Osteoblast (primary cell): ENCODE measurements at regions not wholly inside any gene's neighbourhood (a gene's known extent, or its start where the extent isn't known, plus 50 kb on each side); places are given as distances from the start of the nearest gene placed in this dataset.

ENCODE experiments used
- DNase-seq: peaks from one replicate; pipeline ENCODE4 v3.0.0; 2011; ENCODE audit warnings: low spot score, mixed read lengths; ENCODE audit not compliant: insufficient read length; ENCODE audit errors: missing footprints
- H2AFZ ChIP-seq: 2 replicates; pipeline ENCODE4 v1.6.0; 2011; ENCODE audit warnings: mild to moderate bottlenecking, low read length
- H3K27ac ChIP-seq: 2 replicates; pipeline ENCODE4 v1.5.1; 2011; ENCODE audit warnings: mild to moderate bottlenecking, low read depth, low read length, moderate library complexity
- H3K27me3 ChIP-seq: 2 replicates; pipeline ENCODE4 v1.6.0; 2012; ENCODE audit warnings: mild to moderate bottlenecking, control low read depth, inconsistent platforms, low read length, moderate library complexity; ENCODE audit not compliant: insufficient read depth
- H3K36me3 ChIP-seq: 2 replicates; pipeline ENCODE4 v1.5.1; 2011; ENCODE audit warnings: mild to moderate bottlenecking, low read length, control low read depth, moderate library complexity; ENCODE audit not compliant: insufficient read depth
- H3K4me1 ChIP-seq: 2 replicates; pipeline ENCODE4 v1.5.1; 2011; ENCODE audit warnings: mild to moderate bottlenecking, low read length, control low read depth, moderate library complexity; ENCODE audit not compliant: insufficient read depth
- H3K4me2 ChIP-seq: 2 replicates; pipeline ENCODE4 v1.6.0; 2011; ENCODE audit warnings: mild to moderate bottlenecking, low read length; ENCODE audit not compliant: insufficient read depth
- H3K4me3 ChIP-seq: fragments of 200-600 bp; sonication (generic); 3 replicates; pipeline ENCODE4 v1.5.1; 2012; ENCODE audit warnings: mild to moderate bottlenecking, low read length, inconsistent platforms; ENCODE audit not compliant: insufficient read depth
- H3K79me2 ChIP-seq: 2 replicates; pipeline ENCODE4 v1.6.0; 2012; ENCODE audit warnings: mild to moderate bottlenecking, low read length, control low read depth, inconsistent platforms; ENCODE audit not compliant: insufficient read depth
- H3K9me3 ChIP-seq: 2 replicates; pipeline ENCODE4 v1.5.1; 2011; ENCODE audit warnings: low read depth, low read length, control low read depth
- H4K20me1 ChIP-seq: 2 replicates; pipeline ENCODE4 v1.6.0; 2012; ENCODE audit warnings: mild to moderate bottlenecking, low read length, control low read depth; ENCODE audit not compliant: insufficient read depth
- CTCF ChIP-seq: IDR thresholded peaks from 2 replicates; pipeline ENCODE4 v1.5.1; 2011; ENCODE audit warnings: mild to moderate bottlenecking, low read depth, low read length, moderate library complexity; ENCODE audit errors: extremely low read depth

- H3K4me1 ChIP-seq: no peaks in the 10 kb centered on the region
- no peak overlapping the region for H2AFZ ChIP-seq
- H3K4me2 ChIP-seq: no peak overlapping the region
- H3K27ac ChIP-seq: no peak overlapping the region
- no peak for DNase-seq
- no peak overlapping the region for H3K4me3 ChIP-seq
- H3K9me3 ChIP-seq: no peaks in the 10 kb centered on the region
- no peak for TF ChIP-seq CTCF
- H3K27me3 ChIP-seq: no peaks in the 10 kb centered on the region
- H3K79me2 ChIP-seq: no peaks in the 10 kb centered on the region
- H3K36me3 ChIP-seq: no peaks in the 10 kb centered on the region
- H4K20me1 ChIP-seq: no peaks in the 10 kb centered on the region
Observed at GRCh38 chr4:127240764-127241105, 392.0 kb upstream of the INTU start.

- no peak overlapping the region for H2AFZ ChIP-seq
- DNase-seq: no peak
- no peaks in the 10 kb centered on the region for H3K27me3 ChIP-seq
- H3K4me1 ChIP-seq: peaks cover 1% of the 10 kb centered on the region
- no peak overlapping the region for H3K27ac ChIP-seq
- no peaks in the 10 kb centered on the region for H3K9me3 ChIP-seq
- H3K79me2 ChIP-seq: no peaks in the 10 kb centered on the region
- no peak for TF ChIP-seq CTCF
- no peaks in the 10 kb centered on the region for H3K36me3 ChIP-seq
- no peaks in the 10 kb centered on the region for H4K20me1 ChIP-seq
- no peak overlapping the region for H3K4me2 ChIP-seq
- H3K4me3 ChIP-seq: no peak overlapping the region
Observed at GRCh38 chr4:127244515-127244914, 388.2 kb upstream of the INTU start.

GRCh38 chr4:127246963-127247952 lies 385.5 kb upstream of the INTU start:
- Histone ChIP-seq H3K27me3 (no peaks in the 10 kb centered on the region), H3K9me3 (no peaks in the 10 kb centered on the region), H3K4me2 (no peak overlapping the region), H2AFZ (no peak overlapping the region), H3K4me1 (peaks cover 4% of the 10 kb centered on the region), H3K4me3 (no peak overlapping the region), H3K36me3 (no peaks in the 10 kb centered on the region), H3K79me2 (no peaks in the 10 kb centered on the region), H4K20me1 (no peaks in the 10 kb centered on the region), H3K27ac (no peak overlapping the region)
- TF ChIP-seq CTCF: no peak
- no peak for DNase-seq

GRCh38 chr4:127249066-127249766 lies 383.5 kb upstream of the INTU start:
- Histone ChIP-seq H3K4me1 (peaks cover 4% of the 10 kb centered on the region), H3K4me3 (no peak overlapping the region), H3K9me3 (no peaks in the 10 kb centered on the region), H3K36me3 (no peaks in the 10 kb centered on the region), H2AFZ (no peak overlapping the region), H3K27me3 (no peaks in the 10 kb centered on the region), H4K20me1 (no peaks in the 10 kb centered on the region), H3K27ac (peak overlapping the region; percentile 32), H3K4me2 (no peak overlapping the region), H3K79me2 (no peaks in the 10 kb centered on the region)
- peak; percentile 18 for DNase-seq
- TF ChIP-seq CTCF: no peak
